HCT116 (cell line): ENCODE measurements at regions not wholly inside any gene's neighbourhood (a gene's known extent, or its start where the extent isn't known, plus 50 kb on each side); places are given as distances from the start of the nearest gene placed in this dataset.

Experiments used
- ATAC-seq: fragments of 200-7000 bp; cut with Tn5 transposase; 2 replicates; pipeline ENCODE4 v1.9.1; 2020; ENCODE audit warnings: mild to moderate bottlenecking, moderate library complexity
- BruUV-seq: library from RNA; stranded (reverse); fragments of 400-500 nt; replicated peaks from 2 replicates; lab custom pipeline; 2021; lab: Mats Ljungman, UMichigan
- CTCF ChIA-PET: fragments of 300-600 bp; sonication (Branson Sonifier 250); formaldehyde crosslinking; loops from one replicate; lab custom pipeline; 2021; ENCODE audit warnings: antibody characterized with exemption; lab: Charles Lee
- POLR2A ChIA-PET: fragments of 300-600, 350-600 bp; sonication (Branson Sonifier 250); formaldehyde crosslinking; loops from one replicate; lab custom pipeline; 2021; ENCODE audit warnings: antibody characterized with exemption; lab: Charles Lee
- RAD21 ChIA-PET, 2 experiments: fragments of 300-600 bp; sonication (Branson Sonifier 250); formaldehyde crosslinking; loops; one replicate each; lab custom pipeline; 2023; ENCODE audit warnings: low total read pairs in 2 of 2; ENCODE audit not compliant: uncharacterized antibody in 2 of 2, unreplicated experiment in 2 of 2, low non-redundant PET in 1 of 2; lab: Charles Lee
- DNase-seq: peaks from one replicate; pipeline ENCODE4 v3.0.0-alpha.2; 2010; ENCODE audit warnings: low read depth, low spot score
- H2AFZ ChIP-seq: fragments of 200-600 bp; shearing (Covaris generic), sonication (generic); 2 replicates; pipeline ENCODE4 v1.6.1; 2017; ENCODE audit warnings: low read depth, mixed run types, mixed read lengths, antibody characterized with exemption, low read length; ENCODE audit not compliant: poor library complexity, severe bottlenecking
- H3K27ac ChIP-seq: 2 replicates; pipeline ENCODE4 v1.5.1; 2012; ENCODE audit warnings: low read depth, low read length
- H3K27me3 ChIP-seq: fragments of 200-600 bp; sonication (generic); 2 replicates; pipeline ENCODE4 v1.6.1; 2016; ENCODE audit warnings: mixed run types, low read length, mixed read lengths; ENCODE audit not compliant: insufficient read depth
- H3K36me3 ChIP-seq, 2 experiments: fragments of 200-500 bp in 1 of 2; fragments of 200-600 bp in 1 of 2; sonication (Bioruptor generic) in 1 of 2; sonication (generic) in 1 of 2; 2 replicates each; pipeline versions ENCODE4 v1.5.1 to v1.6.1; 2014 to 2016; ENCODE audit warnings: low read length in 2 of 2, inconsistent platforms in 1 of 2, mixed read lengths in 1 of 2, mixed run types in 1 of 2; ENCODE audit not compliant: insufficient read depth in 2 of 2, control insufficient read depth in 1 of 2
- H3K4me1 ChIP-seq, 2 experiments: fragments of 200-600 bp in 1 of 2; sonication (generic) in 1 of 2; 2 replicates each; pipeline versions ENCODE4 v1.5.1 to v1.6.1; 2012 to 2017; ENCODE audit warnings: low read length in 2 of 2, inconsistent platforms in 1 of 2, mild to moderate bottlenecking in 1 of 2, mixed read lengths in 1 of 2, mixed run types in 1 of 2, moderate library complexity in 1 of 2; ENCODE audit not compliant: insufficient read depth in 2 of 2, control insufficient read depth in 1 of 2
- H3K4me2 ChIP-seq: fragments of 200-600 bp; sonication (generic); 2 replicates; pipeline ENCODE4 v1.6.1; 2017; ENCODE audit warnings: mixed run types, low read length, mixed read lengths
- H3K4me3 ChIP-seq, 2 experiments: fragments of 200-600 bp in 1 of 2; sonication (generic) in 1 of 2; replicated peaks in 1 of 2; 2 replicates each; pipeline ENCODE4 v1.5.1; 2011 to 2016; ENCODE audit warnings: low read length in 2 of 2, control low read depth in 1 of 2, low read depth in 1 of 2, mild to moderate bottlenecking in 1 of 2, mixed read lengths in 1 of 2, mixed run types in 1 of 2
- H3K79me2 ChIP-seq: fragments of 200-600 bp; sonication (generic); 2 replicates; pipeline ENCODE4 v1.6.1; 2017; ENCODE audit warnings: mild to moderate bottlenecking, mixed run types, low read length, moderate library complexity, mixed read lengths; ENCODE audit not compliant: insufficient read depth
- H3K9ac ChIP-seq: fragments of 200-600 bp; sonication (generic); 2 replicates; pipeline ENCODE4 v1.6.1; 2016; ENCODE audit warnings: low read length, mixed read lengths
- H3K9me2 ChIP-seq: fragments of 200-600 bp; sonication (generic), shearing (Covaris generic); 2 replicates; pipeline ENCODE4 v1.6.1; 2017; ENCODE audit warnings: mixed run types, mild to moderate bottlenecking, moderate library complexity; ENCODE audit not compliant: insufficient read depth
- H3K9me3 ChIP-seq, 2 experiments: fragments of 200-500 bp in 1 of 2; fragments of 200-600 bp in 1 of 2; sonication (Bioruptor generic) in 1 of 2; sonication (generic) in 1 of 2; 2 replicates each; pipeline ENCODE4 v1.6.1; 2014 to 2017; ENCODE audit warnings: low read length in 2 of 2, mixed read lengths in 2 of 2, inconsistent platforms in 1 of 2, low read depth in 1 of 2, mild to moderate bottlenecking in 1 of 2, mixed run types in 1 of 2, moderate library complexity in 1 of 2; ENCODE audit not compliant: control insufficient read depth in 1 of 2, insufficient read depth in 1 of 2
- H4K20me1 ChIP-seq: fragments of 200-600 bp; sonication (generic), shearing (Covaris generic); 2 replicates; pipeline ENCODE4 v1.6.1; 2017; ENCODE audit warnings: mixed run types, mild to moderate bottlenecking, moderate library complexity; ENCODE audit not compliant: insufficient read depth
- CBX3 ChIP-seq: IDR thresholded peaks from 2 replicates; pipeline ENCODE4 v1.6.1; 2012; ENCODE audit warnings: low read depth
- CTCF ChIP-seq, 3 experiments: fragments of 200-600 bp in 1 of 3; sonication (generic) in 1 of 3; IDR thresholded peaks in 2 of 3; conservative IDR thresholded peaks in 1 of 3; 2 replicates each; pipeline ENCODE4 v1.5.1; 2012 to 2017; ENCODE audit warnings: low read depth in 2 of 3, low read length in 2 of 3, antibody characterized with exemption in 1 of 3, borderline replicate concordance in 1 of 3, control low read depth in 1 of 3, mild to moderate bottlenecking in 1 of 3, mixed read lengths in 1 of 3, mixed run types in 1 of 3, moderate library complexity in 1 of 3; ENCODE audit not compliant: insufficient read depth in 1 of 3
- EGR1 ChIP-seq: IDR thresholded peaks from 2 replicates; pipeline ENCODE4 v1.6.1; 2012; ENCODE audit warnings: low read depth
- ELF1 ChIP-seq: IDR thresholded peaks from 2 replicates; pipeline ENCODE4 v1.6.1; 2012; ENCODE audit warnings: low read depth, borderline replicate concordance
- EZH2 ChIP-seq: fragments of 200-600 bp; sonication (generic); IDR thresholded peaks from 2 replicates; pipeline ENCODE4 v1.6.1; 2017; ENCODE audit warnings: antibody characterized with exemption, mixed run types
- EZH2phosphoT487 ChIP-seq: fragments of 200-600 bp; IDR thresholded peaks from 2 replicates; pipeline ENCODE4 v1.6.1; 2018; ENCODE audit warnings: antibody characterized with exemption, borderline replicate concordance
- FOSL1 ChIP-seq: IDR thresholded peaks from 2 replicates; pipeline ENCODE4 v1.6.1; 2012; ENCODE audit warnings: low read depth
- JUND ChIP-seq: IDR thresholded peaks from 2 replicates; pipeline ENCODE4 v1.6.1; 2012
- MAX ChIP-seq: IDR thresholded peaks from 2 replicates; pipeline ENCODE4 v1.6.1; 2012
- POLR2AphosphoS5 ChIP-seq: IDR thresholded peaks from 2 replicates; pipeline ENCODE4 v1.6.1; 2011; ENCODE audit warnings: mild to moderate bottlenecking, low read depth, low read length, moderate library complexity
- REST ChIP-seq: IDR thresholded peaks from 2 replicates; pipeline ENCODE4 v1.6.1; 2012; ENCODE audit warnings: low read depth
- SP1 ChIP-seq: IDR thresholded peaks from 2 replicates; pipeline ENCODE4 v1.6.1; 2012; ENCODE audit warnings: low read depth
- SRF ChIP-seq: IDR thresholded peaks from 2 replicates; pipeline ENCODE4 v1.6.1; 2012; ENCODE audit warnings: low read depth
- TCF7L2 ChIP-seq: IDR thresholded peaks from 2 replicates; pipeline ENCODE4 v1.7.0; 2011; ENCODE audit warnings: borderline replicate concordance, inconsistent platforms; ENCODE audit not compliant: insufficient read depth, insufficient read length; ENCODE audit errors: extremely low read depth
- ZBTB33 ChIP-seq: IDR thresholded peaks from 2 replicates; pipeline ENCODE4 v1.6.1; 2011; ENCODE audit warnings: mild to moderate bottlenecking, low read length, moderate library complexity; ENCODE audit not compliant: insufficient replicate concordance; ENCODE audit errors: extremely low read depth
- ZFX ChIP-seq: fragments of 450-650 bp; IDR thresholded peaks from 2 replicates; pipeline ENCODE4 v1.6.1; 2017
- ZNF274 ChIP-seq: fragments of 200-500 bp; sonication (Bioruptor generic); IDR thresholded peaks from 2 replicates; pipeline ENCODE4 v1.6.1; 2014; ENCODE audit warnings: mild to moderate bottlenecking, low read depth, low read length, inconsistent platforms
- intact Hi-C: fragments of 100-400 bp; cut with micrococcal nuclease; formaldehyde crosslinking; loops from 2 replicates; pipeline ENCODE4 v1.10.0; 2022

- TF ChIP-seq CTCF (IDR thresholded peaks at IDR 0.05 in 2 of 3, conservative IDR thresholded peaks at IDR 0.05 in 1 of 3; ENCODE audit: borderline replicate concordance in 1 of 3, insufficient read depth in 1 of 3, low read depth in 2 of 3, low read length in 2 of 3) = no peak
Measured at GRCh38 chr17:21532763-21533385, 156.7 kb downstream of the KCNJ12 start (continued).

- Histone ChIP-seq H3K9ac (no peak overlapping the region), H3K27me3 (no peaks in the 10 kb centered on the region), H3K4me3 (no peak overlapping the region), H3K4me1 (peaks cover 0 to 6% of the 10 kb centered on the region in 2 experiments; a peak in 3 of 4 replicates), H3K9me3 (peaks cover 0 to 3% of the 10 kb centered on the region in 2 experiments; a peak in 1 of 4 replicates), H2AFZ (no peak overlapping the region), H3K4me2 (no peak overlapping the region), H3K9me2 (no peaks in the 10 kb centered on the region), H3K79me2 (peaks cover 9% of the 10 kb centered on the region; the same call in 1 of the 2 replicates), H3K27ac (no peak overlapping the region), H3K36me3 (0 out of 4 replicates have a peak, but pooled peaks cover 0 to 2% of the 10 kb centered on the region in 2 experiments), H4K20me1 (no peaks in the 10 kb centered on the region)
- ChIA-PET RAD21 (no interaction called here), CTCF (no interaction called here), POLR2A (no interaction called here)
- ATAC-seq (no peak), DNase-seq (no peak)
- BruUV-seq = no TSS peak
- intact Hi-C loops = no loop called here
- no peak for TF ChIP-seq TCF7L2
- TF ChIP-seq ZNF274 = no peak
- no peak for TF ChIP-seq CBX3
- TF ChIP-seq POLR2AphosphoS5 = no peak
- no peak for TF ChIP-seq ELF1
- TF ChIP-seq EGR1 = no peak
- no peak for TF ChIP-seq FOSL1
- no peak for TF ChIP-seq SRF
- no peak for TF ChIP-seq EZH2phosphoT487
- TF ChIP-seq REST = no peak
- no peak for TF ChIP-seq JUND
- no peak for TF ChIP-seq ZFX
- no peak for TF ChIP-seq MAX
- TF ChIP-seq ZBTB33 = no peak
- TF ChIP-seq SP1 = no peak
- TF ChIP-seq EZH2 = no peak
Measured at GRCh38 chr17:21535686-21536375, 156.5 kb upstream of the KCNJ18 start.
